D341Med (cell line): ENCODE measurements at regions not wholly inside any gene's neighbourhood (a gene's known extent, or its start where the extent isn't known, plus 50 kb on each side); places are given as distances from the start of the nearest gene placed in this dataset.
"Not testable (repeated sequence)": the region's sequence is repeated elsewhere in the genome, so short reads cannot be mapped to it uniquely, and the experiment has no call there.

Experiments used
- DNase-seq: peaks from one replicate; pipeline ENCODE4 v3.0.0; 2012; ENCODE audit warnings: low spot score

DNA sequence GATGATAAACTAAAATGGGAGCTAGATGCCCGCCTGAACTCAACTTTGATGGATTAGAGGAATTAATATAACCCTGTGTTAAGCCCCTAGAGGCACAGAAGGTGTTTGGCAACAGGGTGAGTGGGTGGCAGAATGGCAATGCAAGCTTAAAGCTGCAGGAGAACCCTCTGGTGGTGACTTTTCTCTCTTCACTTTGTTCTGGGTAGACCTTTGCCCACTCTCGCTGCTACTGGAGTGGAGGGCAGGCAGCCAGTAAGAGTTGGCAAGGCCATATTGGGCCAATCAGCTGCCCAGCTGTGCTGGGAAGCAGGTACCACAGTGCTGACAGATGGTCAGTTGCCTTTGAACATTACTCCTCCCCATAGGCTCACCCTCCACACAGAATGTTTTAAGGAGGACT lies 468.2 kb downstream of the MMUT start:
- peak; percentile 63 for DNase-seq

DNA sequence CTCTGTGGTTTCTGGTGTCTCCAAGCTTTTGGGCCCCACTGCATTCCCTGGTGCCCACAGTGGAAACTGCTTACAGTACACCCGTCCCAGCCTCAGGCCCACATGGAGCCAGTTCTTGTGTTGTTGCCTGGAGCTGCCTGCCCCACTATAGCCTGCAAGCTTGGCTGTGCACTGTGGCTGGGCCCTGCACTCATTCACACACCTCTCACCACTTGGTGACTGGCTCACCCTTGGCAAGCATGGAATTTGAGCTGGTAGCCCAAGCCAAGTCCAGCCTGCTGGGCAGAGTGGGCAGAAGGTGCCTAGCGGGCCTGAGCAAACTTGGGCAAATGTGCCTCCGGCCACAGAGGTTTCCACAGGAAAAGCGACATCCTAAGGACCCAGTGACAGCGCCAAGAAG lies 472.3 kb downstream of the MMUT start:
- DNase-seq, result no peak

DNA sequence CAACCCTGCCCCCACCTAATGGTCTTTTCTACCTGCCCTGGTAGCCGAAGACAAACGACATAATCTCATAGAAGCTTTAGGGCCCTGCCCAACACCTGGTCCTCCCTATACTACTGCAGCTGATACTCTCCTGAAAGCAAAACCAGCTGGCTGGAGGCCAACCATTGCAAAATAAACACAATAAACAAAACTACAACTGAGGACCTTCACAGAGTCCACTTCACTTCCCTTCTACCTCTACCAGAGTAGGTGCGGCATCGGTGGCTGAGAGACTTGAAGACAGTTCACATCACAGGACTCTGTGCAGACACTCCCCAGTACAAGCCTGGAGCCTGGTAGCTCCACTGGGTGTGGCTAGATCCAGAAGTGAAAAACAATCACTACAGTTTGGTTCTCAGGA lies 476.2 kb downstream of the MMUT start:
- no peak for DNase-seq

DNA sequence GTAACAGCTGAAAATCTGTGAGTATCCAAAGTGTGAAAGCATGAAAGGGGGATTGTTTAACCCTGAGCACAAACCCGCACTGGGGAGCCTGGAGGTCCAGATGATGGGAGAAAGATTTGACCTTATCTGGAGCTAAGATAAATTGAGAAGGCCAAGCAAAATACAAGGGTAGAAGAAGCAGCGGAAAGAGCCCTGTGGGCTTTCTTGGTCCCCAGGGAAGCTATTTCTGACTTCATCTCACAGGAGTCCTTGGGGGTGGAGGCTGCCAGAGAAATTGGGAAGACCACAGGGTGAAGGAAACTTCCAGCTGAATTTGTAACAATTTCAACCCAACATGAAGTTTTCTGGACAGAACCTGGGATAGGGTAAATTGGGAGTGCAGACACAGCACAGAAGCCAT lies 476.9 kb downstream of the MMUT start:
- no peak for DNase-seq

DNA sequence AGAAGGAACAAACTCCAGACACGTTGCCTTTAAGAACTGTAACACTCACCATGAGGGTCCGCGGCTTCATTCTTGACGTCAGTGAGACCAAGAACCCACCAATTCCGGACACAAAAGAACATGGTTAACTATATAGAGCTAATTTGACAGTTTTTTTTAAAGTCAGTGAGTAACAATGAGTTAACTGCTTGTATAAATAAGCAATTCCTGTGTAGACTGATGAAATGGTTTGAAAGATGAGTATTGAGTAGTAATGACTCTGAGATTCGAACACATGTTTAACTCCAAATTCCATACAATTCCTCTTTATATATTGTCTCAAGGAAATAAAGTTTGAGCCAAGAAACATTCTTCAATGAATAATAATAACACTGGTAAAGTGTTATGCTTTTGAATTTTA lies 478.0 kb downstream of the MMUT start:
- no peak for DNase-seq

DNA sequence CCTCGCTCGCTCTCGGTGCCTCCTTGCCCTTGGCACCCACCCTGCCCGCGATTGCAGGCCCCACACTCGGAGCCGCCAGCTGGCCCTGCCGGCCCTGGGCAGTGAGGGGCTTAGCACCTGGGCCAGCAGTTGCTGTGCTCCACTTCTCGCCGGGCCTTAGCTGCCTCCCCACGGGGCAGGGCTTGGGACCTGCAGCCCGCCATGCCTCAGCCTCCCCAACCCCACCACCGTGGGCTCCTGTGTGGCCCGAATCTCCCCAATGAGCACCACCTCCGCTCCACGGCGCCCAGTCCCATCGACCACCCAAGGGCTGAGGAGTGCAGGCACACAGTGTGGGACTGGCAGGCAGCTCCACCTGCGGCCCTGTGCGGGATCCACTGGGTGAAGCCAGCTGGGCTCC lies 479.1 kb downstream of the MMUT start:
- not testable (repeated sequence) for DNase-seq

DNA sequence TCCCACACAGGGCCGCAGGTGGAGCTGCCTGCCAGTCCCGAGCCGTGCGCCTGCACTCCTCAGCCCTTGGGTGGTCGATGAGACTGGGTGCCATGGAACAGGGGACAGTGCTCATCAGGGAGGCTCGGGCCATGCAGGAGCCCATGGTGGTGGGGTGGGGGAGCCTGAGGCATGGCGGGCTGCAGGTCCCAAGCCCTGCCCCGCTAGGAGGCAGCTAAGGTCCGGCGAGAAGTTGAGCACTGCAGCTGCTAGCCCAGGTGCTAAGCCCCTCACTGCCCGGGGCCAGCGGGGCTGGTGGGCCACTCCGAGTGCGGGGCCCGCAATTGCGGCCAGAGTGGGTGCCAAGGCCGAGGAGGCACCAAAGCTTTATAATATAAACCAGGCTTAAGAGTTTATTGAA lies 479.7 kb downstream of the MMUT start:
- DNase-seq, result no peak

DNA sequence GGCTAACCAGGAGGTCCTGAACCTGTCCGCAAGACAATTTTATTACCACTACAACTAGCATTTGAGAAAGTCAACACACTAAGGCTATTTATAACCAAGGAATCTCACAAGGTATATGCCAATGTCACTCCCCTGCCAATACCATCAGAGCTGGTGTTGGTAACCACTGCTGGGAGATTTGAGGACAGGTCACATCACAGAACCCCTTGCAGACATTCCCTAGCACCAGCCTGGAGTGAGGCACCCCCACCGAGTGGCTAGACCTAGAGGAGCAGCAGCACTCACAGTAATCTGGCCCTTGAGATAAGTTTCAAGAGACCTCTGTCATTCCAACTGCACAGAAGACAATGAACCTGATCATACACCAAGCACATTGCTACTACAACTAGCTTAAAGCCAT lies 483.2 kb downstream of the MMUT start:
- no peak for DNase-seq

DNA sequence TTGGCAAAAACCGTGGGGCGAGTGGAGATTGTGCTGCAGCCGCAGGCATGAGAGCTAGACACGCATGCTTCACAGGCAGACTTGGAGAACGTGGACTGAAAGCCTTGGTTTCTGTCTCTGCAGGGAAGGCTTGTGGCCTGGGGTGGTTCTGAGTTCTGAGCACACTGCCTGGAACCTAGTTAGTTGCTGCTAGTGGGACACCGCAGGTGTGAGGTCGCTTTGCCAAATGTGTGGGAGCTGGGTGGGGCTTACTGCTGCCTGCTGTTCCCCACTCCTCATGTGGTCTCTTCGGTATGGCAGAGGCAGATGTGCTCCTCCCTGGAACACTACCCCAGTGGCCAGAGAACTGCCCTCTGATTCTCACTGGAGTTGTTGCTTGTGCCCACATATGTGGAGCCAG lies 484.0 kb downstream of the MMUT start:
- DNase-seq, result no peak

DNA sequence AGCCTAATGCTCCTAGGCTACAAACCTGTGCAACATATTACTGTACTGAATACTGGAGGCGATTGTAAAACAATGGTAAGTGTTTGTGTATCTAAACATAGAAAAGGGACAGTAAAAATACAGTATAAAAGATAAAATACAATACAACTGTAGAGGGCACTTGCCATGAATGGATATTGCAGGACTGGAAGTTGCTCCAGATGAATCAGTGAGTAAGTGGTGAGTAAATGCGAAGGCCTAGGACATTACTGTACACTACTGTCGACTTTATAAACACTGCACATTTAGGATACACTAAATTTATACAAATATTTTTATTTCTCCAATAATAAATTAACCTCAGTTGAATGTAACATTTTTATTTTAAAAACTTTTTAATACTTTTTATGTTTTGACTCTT lies 485.0 kb downstream of the MMUT start:
- no peak for DNase-seq

DNA sequence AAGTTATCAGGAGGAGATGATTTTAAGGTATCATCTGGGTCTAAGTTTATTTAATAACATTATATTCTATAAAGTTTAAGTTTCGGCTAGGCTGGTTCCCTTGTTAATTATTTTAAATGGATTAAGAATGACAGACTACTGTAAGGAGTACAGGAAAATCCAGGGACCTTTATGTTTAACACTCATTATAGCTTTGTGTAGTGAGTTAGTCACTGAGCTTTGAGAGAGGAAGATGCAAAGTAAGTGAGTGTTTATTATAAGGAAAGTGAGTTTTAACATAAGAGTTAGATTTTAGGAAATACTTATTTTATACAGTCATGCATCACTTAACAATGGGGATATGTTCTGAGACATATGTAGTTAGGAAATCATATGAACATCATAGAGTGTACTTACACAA lies 485.5 kb downstream of the MMUT start:
- no peak for DNase-seq

DNA sequence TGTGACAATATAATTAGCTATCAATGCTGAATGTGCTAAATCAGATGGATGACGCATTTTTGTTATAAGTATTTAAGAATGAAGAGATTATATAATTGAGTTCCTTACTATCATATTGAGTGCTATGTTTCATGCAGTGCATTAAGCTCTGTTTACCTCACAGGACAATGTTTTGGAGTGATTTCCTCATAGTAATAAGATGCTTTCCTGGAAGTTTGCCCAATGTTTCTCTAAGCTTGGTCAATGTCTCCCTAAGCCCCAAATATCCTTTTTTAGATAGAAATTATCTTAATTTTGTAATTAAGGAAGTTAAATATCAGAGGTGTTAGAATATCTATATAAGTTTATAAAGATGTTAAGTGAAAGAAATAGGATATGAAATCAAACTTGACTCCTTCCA lies 489.6 kb downstream of the MMUT start:
- no peak for DNase-seq

DNA sequence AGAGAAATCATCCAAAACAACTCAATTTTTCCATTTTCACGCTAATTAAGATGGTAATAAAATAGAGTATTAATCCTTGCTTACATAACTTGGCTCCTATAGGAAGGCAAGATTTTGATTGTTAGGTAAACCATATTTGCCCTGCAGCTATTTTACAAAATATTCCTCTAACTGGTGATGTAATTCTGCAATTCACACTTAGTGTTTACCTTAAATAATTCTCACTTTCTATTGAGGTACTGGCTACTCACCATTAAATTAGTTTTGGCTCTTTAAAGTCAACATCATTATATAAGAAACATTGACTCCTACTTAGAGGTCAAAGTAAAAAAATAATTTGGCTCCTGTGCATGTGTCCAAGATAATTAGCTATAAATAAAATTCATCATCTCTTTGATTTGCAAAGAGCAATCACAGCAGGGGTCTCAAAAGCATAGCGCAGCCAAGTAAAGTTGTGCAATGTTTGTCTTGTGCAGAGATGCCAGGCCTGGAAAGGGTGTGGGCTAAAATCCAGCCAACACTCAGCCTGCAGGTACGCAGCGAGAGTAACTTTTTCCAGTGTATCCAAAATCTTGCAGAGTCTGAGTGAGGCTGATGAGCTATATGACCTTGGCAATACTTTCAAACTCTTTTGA lies 501.2 kb downstream of the MMUT start:
- DNase-seq, result no peak

DNA sequence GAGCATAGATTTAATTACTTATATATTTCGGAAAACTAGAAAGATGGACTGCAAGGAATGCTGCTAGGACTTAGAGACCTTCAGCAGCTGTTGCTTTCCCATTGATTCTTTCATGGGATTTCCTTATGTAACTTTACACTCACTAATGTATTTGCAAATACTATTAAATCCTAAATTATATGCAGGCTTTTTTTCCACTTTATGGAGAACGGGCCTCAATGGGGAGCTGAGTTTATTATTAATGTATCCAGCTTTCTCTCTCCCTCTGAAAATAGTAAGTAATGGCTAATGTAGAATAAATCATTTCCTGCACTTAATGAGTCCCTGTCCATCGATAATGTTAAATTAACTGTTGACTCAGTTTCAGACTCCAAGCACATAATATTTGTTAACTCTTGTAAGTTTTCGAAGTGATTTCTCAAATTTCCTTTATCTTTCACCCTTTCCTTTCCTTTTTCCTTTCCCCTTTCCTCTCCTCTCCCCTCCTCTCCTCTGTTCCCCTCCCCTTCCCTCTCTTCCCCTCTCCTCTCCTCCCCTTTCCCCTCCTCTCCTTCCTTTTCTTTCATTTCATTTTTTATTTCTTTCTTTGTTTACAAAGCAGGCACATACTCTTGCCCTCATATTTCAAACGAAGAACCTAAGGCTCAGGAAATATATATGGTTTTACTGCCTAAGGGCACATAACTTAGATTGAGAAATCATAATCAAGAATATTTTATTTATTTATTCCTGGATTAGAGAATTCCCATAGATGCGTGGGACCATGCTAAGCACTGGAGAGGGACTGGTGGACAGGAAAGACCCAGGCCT lies 503.6 kb downstream of the MMUT start:
- DNase-seq, result no peak

DNA sequence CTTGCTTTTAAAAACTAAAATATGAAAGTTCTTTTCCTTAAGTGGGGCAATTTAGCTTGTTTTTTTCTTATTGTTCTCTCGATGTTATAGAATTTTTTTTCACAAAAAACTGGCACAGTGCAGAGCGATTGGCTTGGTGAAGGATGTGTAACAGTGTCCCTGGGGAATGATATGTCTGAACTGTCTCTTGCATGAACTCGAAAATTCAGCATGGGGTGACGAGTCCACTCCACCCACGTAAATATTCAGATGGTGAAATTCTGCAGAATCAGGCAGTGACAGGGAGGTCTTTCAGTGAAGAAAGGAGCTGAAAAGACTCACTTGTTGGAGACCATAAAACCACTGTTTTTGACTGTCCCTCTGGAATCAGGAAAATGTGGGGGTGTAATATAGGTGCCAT lies 505.3 kb downstream of the MMUT start:
- no peak for DNase-seq

DNA sequence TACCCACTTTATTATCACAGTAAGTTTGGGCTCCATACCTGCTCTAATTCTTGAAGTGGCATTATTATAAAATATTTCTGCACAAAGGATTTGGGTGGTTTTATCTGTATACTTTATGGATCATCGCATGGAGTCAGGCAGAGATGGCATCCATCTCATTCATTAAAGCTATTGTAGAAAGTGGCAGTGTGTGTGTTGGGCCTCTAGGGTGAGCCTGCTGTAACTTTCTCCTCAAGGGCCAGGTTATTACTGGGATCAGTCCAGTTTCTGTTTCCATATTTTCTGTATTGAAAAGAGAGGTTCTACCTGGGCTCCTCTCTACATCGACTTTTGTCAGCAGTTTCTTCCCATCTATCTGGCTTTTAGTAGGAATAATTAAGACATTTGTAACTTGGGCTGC lies 511.1 kb downstream of the MMUT start:
- DNase-seq, result no peak

DNA sequence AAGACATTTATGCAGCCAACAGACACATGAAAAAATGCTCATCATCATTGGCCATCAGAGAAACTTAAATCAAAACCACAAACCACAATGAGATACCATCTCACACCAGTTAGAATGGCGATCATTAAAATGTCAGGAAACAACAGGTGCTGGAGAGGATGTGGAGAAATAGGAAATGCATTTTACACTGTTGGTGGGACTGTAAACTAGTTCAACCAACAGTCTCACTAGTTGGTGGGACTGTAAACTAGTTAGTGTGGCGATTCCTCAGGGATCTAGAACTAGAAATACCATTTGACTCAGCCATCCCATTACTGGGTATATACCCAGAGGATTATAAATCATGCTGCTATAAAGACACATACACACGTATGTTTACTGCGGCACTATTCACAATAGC lies 518.8 kb downstream of the MMUT start:
- not testable (repeated sequence) for DNase-seq

DNA sequence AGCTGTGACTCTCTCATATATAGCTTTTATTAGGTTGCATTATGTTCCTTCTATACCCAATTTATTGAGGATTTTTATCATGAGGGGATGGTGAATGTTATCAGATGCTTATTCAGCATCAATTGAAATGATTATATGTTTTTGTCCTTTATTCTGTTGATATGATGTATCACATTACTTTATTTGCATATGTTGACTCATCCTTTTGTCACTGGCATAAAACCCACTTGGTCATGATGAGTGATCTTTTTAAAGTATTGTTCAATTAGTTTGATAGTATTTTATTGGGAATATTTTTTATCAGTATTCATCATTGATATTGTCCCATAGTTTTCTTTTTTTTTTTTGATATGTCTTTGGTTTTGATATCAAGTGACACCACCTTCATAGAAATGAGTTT lies 529.9 kb downstream of the MMUT start:
- DNase-seq, result no peak

DNA sequence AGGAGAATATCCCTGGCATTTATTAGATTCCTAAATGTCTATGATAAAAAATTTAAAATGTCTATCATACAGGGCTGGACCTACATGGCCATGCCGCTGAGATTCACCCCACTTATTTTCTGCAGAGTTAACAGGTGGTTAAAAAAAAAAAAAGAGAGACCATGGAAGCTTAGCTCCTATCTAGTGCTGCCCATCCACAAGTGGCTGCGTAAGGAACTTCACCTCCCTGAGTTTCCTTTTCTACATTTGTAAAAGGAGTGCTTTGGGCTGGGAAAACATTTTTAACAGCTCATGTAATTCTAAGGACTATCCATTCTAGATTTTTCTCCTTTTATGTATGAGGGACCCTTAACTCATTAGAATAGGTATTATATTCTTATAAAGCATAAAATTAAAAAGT lies 534.1 kb downstream of the MMUT start:
- DNase-seq, result no peak

DNA sequence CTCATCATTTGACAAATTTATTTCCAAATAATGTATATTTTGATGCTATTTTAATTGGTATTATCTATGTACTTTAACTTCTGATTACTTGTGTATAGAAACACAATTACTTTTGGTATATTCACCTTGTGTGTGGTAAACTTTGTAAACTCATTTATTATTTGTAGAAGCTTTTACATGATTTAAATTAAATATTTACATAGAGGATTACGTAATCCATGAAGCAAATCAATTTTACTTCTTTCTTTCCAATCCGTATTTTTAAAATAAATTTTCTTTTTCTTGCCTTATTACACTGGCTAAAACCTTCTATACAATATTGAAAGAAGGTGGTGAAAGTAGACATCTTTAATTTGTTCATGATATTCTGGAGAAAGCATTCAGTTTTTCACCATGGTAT lies 540.2 kb downstream of the MMUT start:
- DNase-seq, result no peak

DNA sequence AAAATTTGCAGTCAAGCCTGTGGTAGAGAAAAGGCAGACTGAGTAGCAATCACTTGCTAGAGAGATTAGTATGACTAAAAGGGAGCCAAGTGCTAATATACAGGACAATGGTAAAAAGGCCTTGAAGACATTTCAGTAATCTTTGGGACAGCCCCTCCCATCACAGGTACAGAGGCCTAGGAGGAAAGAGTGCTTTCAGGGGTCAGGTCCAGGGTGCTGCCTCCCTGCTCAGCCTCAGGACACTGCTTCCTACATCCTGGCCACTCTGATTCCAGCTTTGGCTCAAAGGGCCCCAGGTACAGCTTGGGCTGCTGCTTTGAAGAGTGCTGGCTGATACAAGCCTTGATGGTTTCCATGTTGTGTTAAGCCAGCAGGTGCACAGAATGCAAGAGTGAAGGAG lies 543.5 kb downstream of the MMUT start:
- no peak for DNase-seq

DNA sequence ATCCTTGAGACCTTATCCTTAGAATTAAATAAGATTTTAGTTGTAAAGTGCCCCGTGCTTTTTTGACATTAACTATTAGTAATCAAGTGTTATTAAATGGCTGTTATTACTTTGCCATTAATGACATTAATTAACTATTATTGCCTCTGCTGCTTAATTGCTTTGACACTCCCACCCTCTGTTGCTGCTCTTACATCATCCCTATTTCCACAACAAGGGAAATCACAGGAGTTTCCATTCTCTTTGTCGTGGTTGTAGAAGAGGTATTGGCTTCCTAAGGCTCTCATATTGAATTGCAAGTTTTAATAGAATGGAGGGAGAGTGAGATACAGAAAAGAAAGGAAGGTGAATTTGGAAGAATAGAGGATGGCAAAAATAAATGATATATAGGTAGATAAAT lies 545.8 kb downstream of the MMUT start:
- no peak for DNase-seq

DNA sequence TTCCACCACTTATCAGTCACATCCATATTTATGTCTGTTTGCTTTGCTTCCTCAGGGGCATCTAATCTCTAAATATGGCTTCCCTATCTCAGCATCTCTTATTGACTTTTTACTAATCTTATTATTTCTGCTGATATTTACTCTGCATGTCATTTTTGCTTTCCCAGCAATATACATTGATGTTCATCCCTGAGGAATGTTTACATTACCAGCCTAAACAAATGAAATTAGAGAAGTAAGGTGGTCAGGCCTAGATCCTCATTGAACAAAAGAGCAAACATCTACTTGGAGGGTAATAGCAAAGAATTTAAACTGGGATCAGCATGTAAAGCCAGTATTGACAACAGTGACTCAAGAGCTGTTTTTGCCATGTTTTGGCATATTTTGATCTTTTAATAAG lies 546.4 kb downstream of the MMUT start:
- no peak for DNase-seq

DNA sequence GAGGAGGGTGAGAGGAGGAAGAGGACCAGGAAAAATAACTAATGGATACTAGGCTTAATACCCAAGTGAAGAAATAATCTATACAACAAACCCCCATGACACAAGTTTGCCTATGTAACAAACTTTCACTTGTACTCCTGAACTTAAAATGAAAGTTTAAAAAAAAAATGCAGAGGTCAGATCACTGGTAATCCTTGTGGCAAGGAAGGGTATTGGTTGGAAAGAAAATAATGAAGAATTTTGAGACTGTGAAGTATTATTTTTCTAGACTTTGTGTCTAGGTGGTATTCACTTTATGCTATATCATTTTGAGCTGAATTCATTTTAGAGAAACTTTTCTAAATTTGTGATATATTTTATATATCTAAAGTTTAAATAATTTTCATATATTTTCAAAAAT lies 547.5 kb downstream of the MMUT start:
- DNase-seq, result no peak
